Spinal cord (tissue), 9 donors: ENCODE measurements at regions not wholly inside any gene's neighbourhood (a gene's known extent, or its start where the extent isn't known, plus 50 kb on each side); places are given as distances from the start of the nearest gene placed in this dataset.
"Not testable (repeated sequence)": the region's sequence is repeated elsewhere in the genome, so short reads cannot be mapped to it uniquely, and the experiment has no call there.

ENCODE experiments used
- DNase-seq, 6 donors: peaks; one replicate each; pipeline versions ENCODE4 v3.0.0 to v3.0.0-alpha.2; 2013 to 2015; ENCODE audit warnings: low spot score in 6 of 6, low read depth in 4 of 6
- H3K27ac ChIP-seq: one replicate; pipeline ENCODE4 v1.5.1; 2013; ENCODE audit warnings: low read depth, low read length, control low read depth
- H3K27me3 ChIP-seq: one replicate; pipeline ENCODE4 v1.6.1; 2013; ENCODE audit warnings: low read length; ENCODE audit not compliant: control insufficient read depth, insufficient read depth
- H3K36me3 ChIP-seq: one replicate; pipeline ENCODE4 v1.6.1; 2013; ENCODE audit warnings: low read length; ENCODE audit not compliant: control insufficient read depth, insufficient read depth
- H3K4me1 ChIP-seq: one replicate; pipeline ENCODE4 v1.6.1; 2013; ENCODE audit warnings: low read length; ENCODE audit not compliant: control insufficient read depth, insufficient read depth
- H3K4me3 ChIP-seq: one replicate; pipeline ENCODE4 v1.5.1; 2013; ENCODE audit warnings: low read depth, low read length, control low read depth
- H3K9me3 ChIP-seq: one replicate; pipeline ENCODE4 v1.6.1; 2013; ENCODE audit warnings: low read length; ENCODE audit not compliant: control insufficient read depth, insufficient read depth
- WGBS: methylation state at CpG from one replicate; pipeline ENCODE4 v1.1.5; 2013; ENCODE audit warnings: missing lambda C conversion rate; ENCODE audit not compliant: insufficient coverage; 5-methylcytosine and 5-hydroxymethylcytosine counted together
- donor health status: healthy.

- Histone ChIP-seq H3K27ac (no peak overlapping the region), H3K4me3 (no peak overlapping the region), H3K27me3 (no peaks in the 10 kb centered on the region), H3K4me1 (no peaks in the 10 kb centered on the region), H3K9me3 (no peaks in the 10 kb centered on the region), H3K36me3 (no peaks in the 10 kb centered on the region)
- DNase-seq, result no peak
- no CpG with 5 or more reads among the region's 2 CpGs for WGBS
Observed at GRCh38 chr21:28703861-28704260, 288.8 kb downstream of the LTN1 start.

- Histone ChIP-seq H3K4me3 (no peak overlapping the region), H3K9me3 (no peaks in the 10 kb centered on the region), H3K36me3 (no peaks in the 10 kb centered on the region), H3K27me3 (no peaks in the 10 kb centered on the region), H3K4me1 (no peaks in the 10 kb centered on the region), H3K27ac (no peak overlapping the region)
- no CpG with 5 or more reads among the region's 3 CpGs for whole genome bisulfite sequencing
- no peak for DNase-seq
Observed at GRCh38 chr21:28699596-28700259, 292.9 kb downstream of the LTN1 start.

GRCh38 chr21:28699186-28699585 lies 293.5 kb downstream of the LTN1 start:
- Histone ChIP-seq H3K36me3 (no peaks in the 10 kb centered on the region), H3K4me3 (no peak overlapping the region), H3K27me3 (no peaks in the 10 kb centered on the region), H3K9me3 (no peaks in the 10 kb centered on the region), H3K27ac (no peak overlapping the region), H3K4me1 (no peaks in the 10 kb centered on the region)
- no peak for DNase-seq
- no CpG with 5 or more reads among the region's 1 CpG for WGBS

GRCh38 chr21:28696844-28697410 lies 295.8 kb downstream of the LTN1 start:
- WGBS, result 76% methylated on average over 2 of the region's 2 CpGs
- no peaks in the 10 kb centered on the region for H3K4me1 ChIP-seq

DNA sequence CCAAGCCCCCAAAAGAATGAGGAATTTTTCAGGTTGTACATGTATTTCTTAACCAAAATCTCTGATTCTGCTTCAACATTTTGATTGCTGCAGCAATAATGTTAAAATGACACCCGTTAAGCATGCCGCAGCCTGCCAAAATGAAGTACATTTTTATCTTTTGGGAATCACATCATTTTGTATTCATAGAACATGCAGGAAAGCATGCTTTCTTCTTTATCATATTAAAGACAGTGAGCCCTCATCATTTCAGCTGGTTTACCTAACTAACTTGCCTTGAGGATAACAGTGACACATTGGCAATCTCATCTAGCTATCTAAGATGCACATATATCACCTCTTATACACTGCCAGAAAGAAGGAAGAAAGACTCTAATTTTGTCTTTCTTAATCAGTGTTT lies 299.2 kb downstream of the LTN1 start:
- H3K4me1 ChIP-seq, result no peaks in the 10 kb centered on the region
- WGBS, result 100% methylated on average over 2 of the region's 2 CpGs
- no peaks in the 10 kb centered on the region for H3K36me3 ChIP-seq
- no peaks in the 10 kb centered on the region for H3K27me3 ChIP-seq
- no peak overlapping the region for H3K4me3 ChIP-seq
- no peaks in the 10 kb centered on the region for H3K9me3 ChIP-seq
- DNase-seq, result peak in 1 of 6 donors; percentile 15
- no peak overlapping the region for H3K27ac ChIP-seq

More at GRCh38 chr21:28696844-28697410, 295.8 kb downstream of the LTN1 start:
- H3K27me3 ChIP-seq, result no peaks in the 10 kb centered on the region
- H3K27ac ChIP-seq, result no peak overlapping the region
- no peaks in the 10 kb centered on the region for H3K36me3 ChIP-seq
- no peak overlapping the region for H3K4me3 ChIP-seq
- no peaks in the 10 kb centered on the region for H3K9me3 ChIP-seq
- no peak for DNase-seq

DNA sequence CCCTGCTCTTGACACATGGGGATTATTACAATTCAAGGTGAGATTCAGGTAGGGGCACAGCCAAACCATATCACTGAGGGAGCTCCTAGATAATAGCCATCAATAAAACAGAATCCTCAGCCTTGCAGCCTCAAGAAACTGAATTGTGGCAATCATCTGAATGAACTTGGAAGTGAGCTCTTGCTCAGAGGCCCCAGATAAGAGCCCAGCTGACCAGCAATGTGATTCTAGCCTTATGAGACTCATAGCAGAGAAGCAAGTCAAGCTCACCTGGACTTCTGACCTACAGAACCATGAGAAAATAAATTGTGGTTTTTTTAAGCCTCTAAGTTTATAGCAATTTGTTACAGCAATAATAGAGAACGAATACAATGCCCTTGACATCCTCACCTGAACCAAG lies 302.5 kb downstream of the LTN1 start:
- DNase-seq, result no peak
- Histone ChIP-seq H3K4me1 (no peaks in the 10 kb centered on the region), H3K9me3 (no peaks in the 10 kb centered on the region), H3K27ac (no peak overlapping the region), H3K36me3 (no peaks in the 10 kb centered on the region), H3K27me3 (no peaks in the 10 kb centered on the region), H3K4me3 (no peak overlapping the region)
- 67% methylated on average over 1 of the region's 1 CpG for WGBS

DNA sequence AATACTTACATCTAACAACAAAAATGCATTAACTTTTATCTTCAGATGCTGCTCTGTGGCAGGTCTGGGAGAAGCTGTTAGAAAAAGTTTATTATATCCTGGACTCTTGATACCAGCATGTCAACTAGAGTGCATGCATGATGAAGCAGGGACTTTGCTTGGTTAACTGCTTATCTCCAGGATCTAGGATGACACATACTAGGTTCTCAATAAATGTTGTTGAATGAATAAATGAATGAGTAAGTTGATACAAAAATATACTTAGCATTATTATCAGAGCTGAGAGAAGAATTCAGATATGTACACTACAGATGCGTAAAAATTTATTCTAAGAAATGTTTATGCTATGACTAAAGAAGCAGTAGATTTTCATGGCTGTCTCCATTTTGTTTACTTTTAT lies 304.3 kb downstream of the LTN1 start:
- DNase-seq, result no peak
- Histone ChIP-seq H3K9me3 (no peaks in the 10 kb centered on the region), H3K4me1 (no peaks in the 10 kb centered on the region), H3K36me3 (no peaks in the 10 kb centered on the region), H3K27ac (no peak overlapping the region), H3K4me3 (no peak overlapping the region), H3K27me3 (no peaks in the 10 kb centered on the region)
- WGBS, result no CpG with 5 or more reads among the region's 1 CpG

- Histone ChIP-seq H3K4me1 (no peaks in the 10 kb centered on the region), H3K27ac (no peak overlapping the region), H3K4me3 (no peak overlapping the region), H3K27me3 (no peaks in the 10 kb centered on the region), H3K9me3 (no peaks in the 10 kb centered on the region), H3K36me3 (no peaks in the 10 kb centered on the region)
- DNase-seq, result no peak
- 80% methylated on average over 1 of the region's 1 CpG for WGBS
Observed at GRCh38 chr21:28687586-28687985, 305.1 kb downstream of the LTN1 start.

GRCh38 chr21:28683982-28684752 lies 308.5 kb downstream of the LTN1 start:
- DNase-seq, result no peak
- 87% methylated on average over 5 of the region's 6 CpGs for WGBS

DNA sequence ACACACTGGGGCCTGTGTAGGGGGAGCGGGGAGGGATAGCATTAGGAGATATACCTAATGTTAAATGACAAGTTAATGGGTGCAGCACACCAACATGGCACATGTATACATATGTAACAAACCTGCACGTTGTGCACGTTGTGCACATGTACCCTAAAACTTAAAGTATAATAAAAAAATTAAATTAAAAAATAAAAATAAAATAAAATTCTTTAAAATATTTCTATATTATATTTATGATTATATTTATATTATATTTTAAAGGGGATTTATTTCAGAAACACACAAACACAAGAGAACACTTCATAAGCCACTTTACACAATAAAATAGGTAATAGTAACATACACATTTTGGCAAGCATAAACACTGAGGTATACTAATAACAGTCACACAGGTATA lies 309.8 kb downstream of the LTN1 start:
- not testable (repeated sequence) for H3K4me3 ChIP-seq, H3K36me3 ChIP-seq, H3K4me1 ChIP-seq, H3K27ac ChIP-seq, H3K9me3 ChIP-seq, DNase-seq, H3K27me3 ChIP-seq
- WGBS, result no CpG with 5 or more reads among the region's 3 CpGs

More at GRCh38 chr21:28683982-28684752, 308.5 kb downstream of the LTN1 start:
- Histone ChIP-seq H3K27ac (no peak overlapping the region), H3K4me1 (no peaks in the 10 kb centered on the region), H3K27me3 (no peaks in the 10 kb centered on the region), H3K36me3 (no peaks in the 10 kb centered on the region), H3K4me3 (no peak overlapping the region), H3K9me3 (no peaks in the 10 kb centered on the region)
